ENCODE measurements at regions not wholly inside any gene's neighbourhood (a gene's known extent, or its start where the extent isn't known, plus 50 kb on each side); places are given as distances from the start of the nearest gene placed in this dataset.

DNA sequence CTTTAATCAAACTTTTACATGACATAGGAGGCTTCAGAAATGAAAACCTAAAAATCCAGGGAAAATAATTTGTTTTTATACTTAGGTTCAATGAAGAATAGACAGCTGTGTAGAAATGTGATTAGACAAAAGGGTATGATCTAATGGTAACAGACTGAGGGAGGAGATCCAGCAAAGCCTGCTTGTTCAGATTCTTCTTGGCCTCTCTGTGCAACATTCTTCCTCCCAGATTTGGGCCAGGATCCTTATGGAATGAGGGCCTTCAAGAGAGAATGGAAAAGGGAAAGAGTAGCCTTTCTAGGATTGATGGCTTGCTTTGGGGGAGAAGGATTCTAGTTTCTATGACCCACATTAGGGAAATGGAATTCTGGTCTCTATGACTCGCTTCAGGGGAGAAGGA is 94.5 kb upstream of the G2E3 start:
- TF ChIP-seq EZH2 (IDR thresholded peaks at IDR 0.05; ENCODE audit: low read length, unreplicated experiment) (no peak), EZH2phosphoT487 (IDR thresholded peaks at IDR 0.05; ENCODE audit: borderline replicate concordance, low read length) (no peak)
- TF ChIP-seq, protein P1, sequence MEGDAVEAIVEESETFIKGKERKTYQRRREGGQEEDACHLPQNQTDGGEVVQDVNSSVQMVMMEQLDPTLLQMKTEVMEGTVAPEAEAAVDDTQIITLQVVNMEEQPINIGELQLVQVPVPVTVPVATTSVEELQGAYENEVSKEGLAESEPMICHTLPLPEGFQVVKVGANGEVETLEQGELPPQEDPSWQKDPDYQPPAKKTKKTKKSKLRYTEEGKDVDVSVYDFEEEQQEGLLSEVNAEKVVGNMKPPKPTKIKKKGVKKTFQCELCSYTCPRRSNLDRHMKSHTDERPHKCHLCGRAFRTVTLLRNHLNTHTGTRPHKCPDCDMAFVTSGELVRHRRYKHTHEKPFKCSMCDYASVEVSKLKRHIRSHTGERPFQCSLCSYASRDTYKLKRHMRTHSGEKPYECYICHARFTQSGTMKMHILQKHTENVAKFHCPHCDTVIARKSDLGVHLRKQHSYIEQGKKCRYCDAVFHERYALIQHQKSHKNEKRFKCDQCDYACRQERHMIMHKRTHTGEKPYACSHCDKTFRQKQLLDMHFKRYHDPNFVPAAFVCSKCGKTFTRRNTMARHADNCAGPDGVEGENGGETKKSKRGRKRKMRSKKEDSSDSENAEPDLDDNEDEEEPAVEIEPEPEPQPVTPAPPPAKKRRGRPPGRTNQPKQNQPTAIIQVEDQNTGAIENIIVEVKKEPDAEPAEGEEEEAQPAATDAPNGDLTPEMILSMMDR (conservative IDR thresholded peaks at IDR 0.05; ENCODE audit: low read depth, low read length), result no peak
